GM23248 (cell line): ENCODE measurements at regions not wholly inside any gene's neighbourhood (a gene's known extent, or its start where the extent isn't known, plus 50 kb on each side); places are given as distances from the start of the nearest gene placed in this dataset.
"Not testable (repeated sequence)": the region's sequence is repeated elsewhere in the genome, so short reads cannot be mapped to it uniquely, and the experiment has no call there.

Experiments
- EZH2 ChIP-seq: fragments of 200-600 bp; sonication (generic); IDR thresholded peaks from 2 replicates; pipeline ENCODE4 v1.6.1; 2018; ENCODE audit warnings: antibody characterized with exemption, mild to moderate bottlenecking; ENCODE audit not compliant: insufficient read depth, poor library complexity, severe bottlenecking
- EZH2phosphoT487 ChIP-seq: fragments of 200-600 bp; sonication (generic); IDR thresholded peaks from 2 replicates; pipeline ENCODE4 v1.6.1; 2018; ENCODE audit warnings: antibody characterized with exemption, moderate library complexity, mild to moderate bottlenecking, low read depth; ENCODE audit not compliant: insufficient read depth

DNA sequence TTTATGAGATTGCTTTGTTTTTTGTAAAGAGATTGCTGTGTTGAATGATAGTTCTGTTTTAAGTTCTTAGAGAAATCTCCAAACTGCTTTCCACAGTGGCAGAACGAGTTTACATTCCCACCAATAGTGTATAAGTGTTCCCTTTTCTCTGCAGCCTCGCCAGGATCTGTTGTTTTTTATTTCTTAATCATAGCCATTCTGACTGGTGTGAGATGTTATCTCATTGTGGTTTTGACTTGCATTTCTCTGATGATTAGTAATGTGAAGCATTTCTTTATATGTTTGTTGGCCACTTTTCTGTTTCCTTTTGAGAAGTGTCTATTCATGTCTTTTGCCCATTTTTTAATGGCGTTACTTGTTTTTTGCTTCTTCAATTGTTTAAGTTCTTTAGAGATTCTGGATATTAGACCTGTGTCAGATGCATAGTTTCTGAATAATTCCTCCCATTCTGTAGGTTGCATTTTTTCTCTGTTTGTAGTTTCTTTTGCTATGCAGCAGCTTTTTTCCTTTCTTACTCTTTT, 74.3 kb upstream of the NBPF12 start:
- TF ChIP-seq EZH2, EZH2phosphoT487: not testable (repeated sequence)
